ES-I3 (cell line): ENCODE measurements at regions not wholly inside any gene's neighbourhood (a gene's known extent, or its start where the extent isn't known, plus 50 kb on each side); places are given as distances from the start of the nearest gene placed in this dataset.

Experiments
- H3K36me3 ChIP-seq: 2 replicates; pipeline ENCODE4 v1.6.1; 2013; ENCODE audit warnings: mild to moderate bottlenecking, low read length, control low read depth, moderate library complexity; ENCODE audit not compliant: insufficient read depth
- H3K4me1 ChIP-seq: 2 replicates; pipeline ENCODE4 v1.6.1; 2013; ENCODE audit warnings: mild to moderate bottlenecking, control low read depth, low read length; ENCODE audit not compliant: insufficient read depth
- H3K9ac ChIP-seq: 2 replicates; pipeline ENCODE4 v1.6.1; 2013; ENCODE audit warnings: low read depth, mild to moderate bottlenecking, low read length, moderate library complexity
- H3K9me3 ChIP-seq: 2 replicates; pipeline ENCODE4 v1.6.1; 2013; ENCODE audit warnings: mild to moderate bottlenecking, low read length, moderate library complexity; ENCODE audit not compliant: control insufficient read depth, insufficient read depth

DNA sequence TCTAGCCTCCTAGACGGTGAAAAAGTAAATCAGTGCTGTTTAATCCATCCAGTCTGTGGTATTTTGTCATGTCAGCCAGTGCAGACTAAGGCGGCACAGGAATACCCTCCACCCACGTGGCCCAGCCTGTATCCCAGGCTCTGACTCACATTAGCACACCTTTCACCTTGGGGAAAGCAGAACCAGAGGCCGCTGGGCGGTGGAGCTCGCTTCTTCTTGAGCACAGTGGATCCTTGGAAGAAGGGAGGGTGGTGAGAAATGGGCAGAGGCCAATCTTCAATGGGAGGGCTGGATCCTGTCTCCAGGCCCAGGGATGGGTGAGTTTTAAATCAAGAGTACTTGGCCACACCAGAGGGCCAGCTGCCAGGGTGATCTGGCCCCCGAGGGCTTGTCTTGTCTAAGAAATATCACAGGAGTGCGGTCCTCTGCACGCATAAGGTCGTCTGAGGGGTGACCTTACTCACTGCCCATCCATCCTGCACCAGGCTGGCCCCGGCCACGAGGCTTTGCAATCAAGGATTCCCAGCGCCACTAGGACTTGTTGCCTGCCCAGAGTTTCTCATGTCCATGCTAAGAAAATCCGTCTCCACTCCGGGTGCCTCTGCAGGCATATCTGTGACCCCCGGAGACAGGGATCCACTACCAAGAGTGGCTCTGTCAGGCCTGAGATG, 658.5 kb downstream of the BRD1 start:
- peaks cover 3% of the 10 kb centered on the region; the same call in 1 of the 2 replicates for H3K9me3 ChIP-seq
- no peak overlapping the region for H3K9ac ChIP-seq
- no peaks in the 10 kb centered on the region for H3K4me1 ChIP-seq
- H3K36me3 ChIP-seq = no peaks in the 10 kb centered on the region

DNA sequence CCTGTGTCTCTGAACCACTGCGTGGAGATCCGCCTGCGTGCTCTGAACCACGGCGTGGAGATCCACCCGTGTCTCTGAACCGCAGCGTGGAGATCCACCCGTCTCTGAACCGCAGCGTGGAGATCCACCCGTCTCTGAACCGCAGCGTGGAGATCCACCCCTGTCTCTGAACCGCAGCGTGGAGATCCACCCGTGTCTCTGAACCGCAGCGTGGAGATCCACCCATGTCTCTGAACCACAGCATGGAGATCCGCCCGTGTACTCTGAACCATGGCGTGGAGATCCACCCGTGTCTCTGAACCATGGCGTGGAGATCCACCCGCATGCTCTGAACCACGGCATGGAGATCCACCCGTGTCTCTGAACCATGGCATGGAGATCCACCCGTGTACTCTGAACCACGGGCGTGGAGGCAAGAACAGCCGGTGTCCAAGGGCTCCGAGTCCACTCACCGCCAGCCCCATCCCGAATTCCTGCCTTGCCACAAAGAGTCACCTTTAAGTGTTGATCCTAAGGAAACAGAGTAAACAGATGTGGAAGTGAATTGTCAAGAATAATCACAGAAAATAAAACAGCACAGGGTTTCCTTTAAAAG, 659.4 kb downstream of the BRD1 start:
- Histone ChIP-seq H3K9me3 (peaks cover 3% of the 10 kb centered on the region; the same call in 1 of the 2 replicates), H3K36me3 (no peaks in the 10 kb centered on the region), H3K4me1 (no peaks in the 10 kb centered on the region), H3K9ac (no peak overlapping the region)

DNA sequence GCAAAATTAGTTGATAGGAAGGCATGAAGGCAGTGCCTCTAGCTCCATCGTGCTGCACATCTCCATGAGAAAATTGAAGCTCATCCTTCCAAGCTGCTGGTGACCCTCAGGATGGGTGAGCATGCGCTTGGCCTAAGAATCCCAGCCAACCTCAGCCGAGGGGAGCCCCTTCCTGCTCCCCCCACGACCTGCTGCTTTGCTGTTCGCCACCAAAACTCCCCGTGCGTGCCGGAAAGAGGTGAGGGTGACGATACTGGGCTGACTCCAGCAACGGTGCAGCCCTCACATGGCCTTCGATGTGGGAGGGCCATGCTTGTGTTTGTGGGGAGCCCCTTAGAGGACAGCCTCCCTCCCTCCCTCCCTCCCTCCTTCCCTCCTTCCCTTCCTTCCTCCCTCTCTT, 660.9 kb downstream of the BRD1 start:
- H3K9me3 ChIP-seq = no peaks in the 10 kb centered on the region
- no peaks in the 10 kb centered on the region for H3K36me3 ChIP-seq
- no peaks in the 10 kb centered on the region for H3K4me1 ChIP-seq
- no peak overlapping the region for H3K9ac ChIP-seq

DNA sequence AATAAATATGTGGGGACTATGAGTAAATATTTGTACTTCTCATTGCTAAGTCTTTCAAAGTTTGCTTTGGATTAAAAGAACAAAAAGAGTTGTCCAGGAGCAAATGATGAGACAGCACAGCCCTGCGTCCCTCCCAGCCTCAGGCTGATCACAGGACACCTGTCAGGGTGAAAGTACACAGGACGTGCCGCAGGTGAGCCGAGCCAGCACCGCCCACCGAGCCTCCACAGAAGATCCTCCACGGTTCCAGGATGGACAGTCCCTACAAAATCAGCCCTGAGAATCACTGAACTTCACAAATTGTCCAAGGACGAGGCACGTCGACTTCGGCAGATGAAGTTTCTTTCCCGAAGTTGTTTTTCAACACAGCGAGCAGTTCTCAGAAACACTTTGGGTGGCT, 661.5 kb downstream of the BRD1 start:
- Histone ChIP-seq H3K36me3 (no peaks in the 10 kb centered on the region), H3K4me1 (no peaks in the 10 kb centered on the region), H3K9ac (no peak overlapping the region), H3K9me3 (no peaks in the 10 kb centered on the region)

DNA sequence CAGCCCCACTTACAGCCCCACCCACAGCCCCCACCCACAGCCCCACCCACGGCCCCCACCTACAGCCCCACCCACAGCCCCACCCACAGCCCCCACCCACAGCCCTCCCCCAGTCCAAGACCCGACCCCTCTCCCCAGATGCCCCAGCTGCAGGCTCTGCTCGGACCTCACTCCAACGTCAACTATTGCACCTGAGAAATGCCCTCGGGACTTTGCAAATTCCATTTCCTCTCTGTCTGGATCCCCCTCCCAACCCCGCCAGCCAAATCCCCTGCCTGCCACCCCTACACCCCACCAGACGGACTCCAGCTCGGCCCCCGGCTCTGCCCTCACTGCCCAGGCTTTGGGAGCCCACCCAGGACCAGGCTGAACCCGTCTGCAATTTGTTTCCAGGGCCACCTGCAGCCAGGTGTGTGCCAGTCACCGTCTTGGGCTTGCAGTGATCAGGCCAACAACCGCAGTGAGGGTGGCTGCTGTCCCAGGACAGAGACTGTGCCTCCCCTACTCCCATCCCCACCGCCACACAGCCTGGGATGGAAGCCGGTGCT, 662.8 kb downstream of the BRD1 start:
- Histone ChIP-seq H3K9ac (no peak overlapping the region), H3K9me3 (no peaks in the 10 kb centered on the region), H3K4me1 (no peaks in the 10 kb centered on the region), H3K36me3 (no peaks in the 10 kb centered on the region)

- Histone ChIP-seq H3K9me3 (no peaks in the 10 kb centered on the region), H3K36me3 (no peaks in the 10 kb centered on the region), H3K9ac (no peak overlapping the region), H3K4me1 (no peaks in the 10 kb centered on the region)
Observed at GRCh38 chr22:49163960-49164690, 663.5 kb downstream of the BRD1 start.

DNA sequence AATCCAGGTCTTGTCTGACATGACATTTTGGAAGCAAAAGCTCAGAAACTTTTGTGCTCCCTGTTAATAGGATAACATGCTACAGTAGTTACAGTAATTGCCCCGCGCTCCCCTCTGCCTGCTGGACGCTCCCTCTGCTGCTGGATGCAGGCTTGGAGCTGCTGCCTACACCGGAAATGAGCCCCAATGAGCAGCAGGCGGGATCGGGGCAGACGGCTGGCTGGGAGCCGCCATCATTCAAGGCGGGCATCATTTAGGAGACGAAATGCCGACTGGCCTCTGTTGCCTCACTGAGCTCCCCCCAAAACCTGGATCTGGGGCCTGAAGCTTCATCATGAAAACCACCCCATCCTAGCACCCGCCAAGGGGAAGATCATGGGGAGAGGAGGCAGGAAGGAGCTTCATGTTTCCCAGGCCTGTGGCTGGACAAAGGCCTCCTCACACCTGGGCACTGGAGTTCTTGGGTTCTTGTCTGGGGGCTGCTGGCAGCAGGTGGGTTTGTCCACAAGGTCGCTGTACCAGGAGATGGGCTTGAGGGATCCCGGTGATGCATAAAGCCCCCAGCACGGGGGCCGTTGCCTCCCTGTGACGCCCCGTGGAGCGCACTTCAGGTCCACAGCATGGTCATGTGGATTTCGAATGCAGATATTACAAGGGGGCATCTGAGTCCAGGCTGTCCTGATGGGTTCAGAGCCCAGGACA, 664.3 kb downstream of the BRD1 start:
- Histone ChIP-seq H3K9ac (no peak overlapping the region), H3K9me3 (no peaks in the 10 kb centered on the region), H3K4me1 (no peaks in the 10 kb centered on the region), H3K36me3 (no peaks in the 10 kb centered on the region)

DNA sequence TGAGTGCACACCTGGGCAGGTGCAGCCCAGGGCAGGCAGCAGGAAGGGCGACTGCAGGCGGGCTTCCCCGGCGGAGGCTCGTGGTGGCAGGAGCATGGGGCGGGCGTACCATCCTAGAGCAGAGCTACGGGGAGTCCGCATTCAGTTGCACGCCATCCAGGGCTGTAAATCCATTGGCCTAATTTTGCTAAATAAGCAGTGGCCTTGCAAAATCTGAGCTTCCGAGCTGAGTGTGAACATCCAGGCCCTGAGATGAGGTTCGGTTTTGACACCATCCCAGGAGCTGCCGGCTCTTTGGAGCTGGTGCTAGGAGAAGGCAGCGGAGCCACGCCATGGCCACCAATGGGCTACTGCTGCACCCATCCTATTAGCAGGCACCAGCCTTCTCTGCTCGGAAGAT, 664.8 kb downstream of the BRD1 start:
- Histone ChIP-seq H3K36me3 (no peaks in the 10 kb centered on the region), H3K9me3 (no peaks in the 10 kb centered on the region), H3K9ac (no peak overlapping the region), H3K4me1 (no peaks in the 10 kb centered on the region)

DNA sequence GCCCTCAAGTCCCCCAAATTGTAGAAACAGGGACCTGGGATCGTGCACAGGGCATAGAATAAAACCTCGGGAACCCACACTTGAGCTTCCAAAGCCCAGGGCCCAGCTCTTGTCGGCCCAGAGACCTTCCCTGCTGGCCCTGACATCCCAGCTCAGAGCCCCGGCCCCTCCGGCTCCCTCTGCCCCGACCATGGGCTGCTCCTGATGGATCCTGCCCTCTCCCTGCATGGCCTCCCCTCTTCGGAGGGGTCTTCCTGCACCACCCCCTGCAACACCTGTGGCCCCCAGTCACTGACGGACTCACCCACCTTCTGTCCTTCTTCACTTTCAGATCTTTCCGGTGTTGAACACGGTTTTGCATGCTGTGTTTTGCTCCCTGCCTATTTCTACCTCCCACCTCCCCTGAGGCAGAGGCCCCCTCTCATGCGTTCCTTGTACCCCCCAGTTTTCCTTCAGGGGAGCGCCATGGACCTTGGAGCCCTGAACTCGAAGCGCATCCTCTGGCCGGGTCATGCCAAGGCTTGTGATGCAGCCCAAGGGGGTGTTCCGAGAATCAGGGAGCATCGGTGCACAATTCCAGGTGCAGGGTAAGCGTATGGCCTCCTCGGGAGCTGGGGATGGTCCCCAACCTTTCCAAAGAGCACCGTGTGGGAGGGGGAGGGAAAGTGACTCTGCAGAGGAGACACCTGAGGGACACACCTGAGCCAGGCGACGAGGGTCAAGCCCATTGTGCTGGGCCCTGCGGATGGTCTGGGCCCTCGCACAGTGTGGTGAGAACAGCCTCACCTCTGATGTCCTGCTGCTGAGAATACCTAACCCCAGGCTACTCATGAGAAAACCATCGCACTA, 666.4 kb downstream of the BRD1 start:
- Histone ChIP-seq H3K9me3 (no peaks in the 10 kb centered on the region), H3K36me3 (no peaks in the 10 kb centered on the region), H3K9ac (no peak overlapping the region), H3K4me1 (no peaks in the 10 kb centered on the region)

- Histone ChIP-seq H3K9me3 (no peaks in the 10 kb centered on the region), H3K4me1 (no peaks in the 10 kb centered on the region)
Observed at GRCh38 chr22:49160261-49161001, 667.2 kb downstream of the BRD1 start.

GRCh38 chr22:49159711-49160110, 668.0 kb downstream of the BRD1 start:
- Histone ChIP-seq H3K9ac (no peak overlapping the region), H3K36me3 (no peaks in the 10 kb centered on the region), H3K9me3 (no peaks in the 10 kb centered on the region), H3K4me1 (no peaks in the 10 kb centered on the region)

More at GRCh38 chr22:49160261-49161001, 667.2 kb downstream of the BRD1 start:
- Histone ChIP-seq H3K36me3 (no peaks in the 10 kb centered on the region), H3K9ac (no peak overlapping the region)

DNA sequence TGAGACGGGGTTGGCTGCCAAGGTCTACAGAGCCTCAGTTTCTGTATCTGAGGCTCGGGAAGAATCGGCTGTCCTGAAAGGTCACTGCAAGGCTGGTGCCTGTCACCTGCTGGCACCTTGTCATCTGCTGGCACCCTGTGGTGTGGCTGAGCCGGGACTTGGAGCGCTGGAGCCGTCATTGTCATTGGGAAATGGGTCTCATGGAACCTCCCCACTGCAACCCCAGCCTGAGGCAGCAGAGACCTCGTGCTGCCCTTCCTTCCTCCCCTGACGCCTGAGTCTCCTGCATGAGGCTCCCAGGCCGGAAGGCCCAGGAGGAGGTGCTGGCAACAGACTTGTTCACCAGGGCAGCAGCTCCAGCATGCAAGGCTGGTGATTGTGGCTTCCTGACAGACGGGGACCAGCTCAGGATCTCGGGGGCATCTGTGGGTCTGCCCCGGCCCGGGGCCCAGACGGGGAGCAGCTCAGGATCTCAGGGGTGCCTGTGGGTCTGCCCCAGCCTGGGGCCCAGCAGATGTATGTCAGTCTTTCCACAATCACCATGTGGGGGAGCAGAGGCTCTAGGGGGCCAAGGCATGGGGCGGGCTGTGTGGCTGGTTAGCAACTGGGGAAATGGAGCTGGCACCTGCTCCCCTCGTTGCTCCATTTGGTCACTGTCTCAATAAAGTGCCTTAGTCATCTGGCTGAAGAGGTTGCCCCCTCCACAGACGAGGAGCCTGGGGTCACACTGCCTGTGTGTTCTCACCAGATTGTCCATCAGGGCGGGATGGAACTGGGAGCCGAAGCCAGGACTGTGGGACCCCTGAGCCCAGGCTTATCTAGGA, 668.7 kb downstream of the BRD1 start:
- Histone ChIP-seq H3K4me1 (no peaks in the 10 kb centered on the region), H3K9me3 (no peaks in the 10 kb centered on the region), H3K36me3 (no peaks in the 10 kb centered on the region), H3K9ac (no peak overlapping the region)
